SKM-1 (cell line): ENCODE measurements at regions not wholly inside any gene's neighbourhood (a gene's known extent, or its start where the extent isn't known, plus 50 kb on each side); places are given as distances from the start of the nearest gene placed in this dataset.
"Not testable (repeated sequence)": the region's sequence is repeated elsewhere in the genome, so short reads cannot be mapped to it uniquely, and the experiment has no call there.

Experiments used
- DNase-seq: peaks from one replicate; lab custom pipeline; 2025; ENCODE audit not compliant: unreplicated experiment; lab: John Stamatoyannopoulos, UW

DNA sequence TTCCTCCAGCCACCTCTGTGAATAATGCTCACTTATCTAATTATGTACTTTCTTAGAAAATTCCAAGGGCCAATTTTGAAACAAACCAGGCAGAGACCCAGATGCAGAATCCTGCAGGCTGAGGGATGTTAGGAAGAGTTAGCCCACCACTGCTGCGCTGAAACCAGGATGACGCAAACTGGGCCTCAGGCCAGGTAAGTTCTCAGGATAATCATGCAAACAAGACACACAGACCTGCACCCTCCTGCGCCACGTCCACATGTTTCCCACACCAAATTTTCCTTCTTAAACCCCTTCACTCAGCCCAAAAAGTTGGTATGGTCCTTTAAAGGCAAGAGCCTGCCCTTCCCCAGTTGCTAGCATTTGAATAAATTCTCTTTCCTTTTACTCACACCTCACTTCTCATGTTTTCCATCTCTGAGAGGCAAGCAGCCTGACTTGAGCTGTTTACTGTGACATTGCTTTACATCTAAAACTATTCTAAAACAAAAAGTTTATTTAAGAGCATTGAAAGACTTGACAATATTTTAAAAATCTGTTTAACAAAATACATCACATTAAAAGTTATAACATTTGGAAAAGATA, 887.1 kb downstream of the LRRIQ3 start:
- DNase-seq, result no peak

DNA sequence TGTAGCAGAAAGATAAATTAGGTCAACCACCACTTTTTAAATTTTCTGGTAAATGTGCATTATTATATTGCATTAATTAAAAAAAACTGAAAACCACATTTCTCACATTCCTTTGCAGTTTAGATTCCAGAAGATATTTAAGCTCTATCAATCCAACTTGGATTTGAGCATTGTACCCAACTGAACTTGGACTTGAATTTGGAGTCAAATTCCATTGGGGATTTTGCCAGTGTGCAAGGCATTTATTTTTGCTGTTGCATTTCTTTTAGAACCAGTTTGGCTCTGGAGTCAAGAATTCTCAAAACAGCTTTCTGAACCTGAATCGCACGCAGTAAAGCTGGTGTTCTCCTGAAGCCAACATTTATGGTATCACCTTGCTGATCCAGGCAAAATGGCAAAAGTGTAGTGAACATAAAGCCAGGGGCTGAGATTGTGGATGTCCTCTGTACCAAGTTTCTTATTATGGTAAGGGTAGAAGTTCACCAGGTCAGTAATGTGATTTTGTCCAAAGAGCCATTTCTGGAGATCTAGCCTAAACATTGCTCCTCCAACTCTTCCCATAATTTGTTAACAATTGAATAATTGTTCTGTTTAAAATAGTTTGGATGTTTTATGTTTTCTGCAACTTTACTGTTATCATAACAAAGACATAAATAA, 890.9 kb downstream of the LRRIQ3 start:
- no peak for DNase-seq

GRCh38 chr1:73273886-73274285, 924.1 kb downstream of the LRRIQ3 start:
- DNase-seq, result no peak

GRCh38 chr1:73245196-73245595, 952.8 kb downstream of the LRRIQ3 start:
- not testable (repeated sequence) for DNase-seq

DNA sequence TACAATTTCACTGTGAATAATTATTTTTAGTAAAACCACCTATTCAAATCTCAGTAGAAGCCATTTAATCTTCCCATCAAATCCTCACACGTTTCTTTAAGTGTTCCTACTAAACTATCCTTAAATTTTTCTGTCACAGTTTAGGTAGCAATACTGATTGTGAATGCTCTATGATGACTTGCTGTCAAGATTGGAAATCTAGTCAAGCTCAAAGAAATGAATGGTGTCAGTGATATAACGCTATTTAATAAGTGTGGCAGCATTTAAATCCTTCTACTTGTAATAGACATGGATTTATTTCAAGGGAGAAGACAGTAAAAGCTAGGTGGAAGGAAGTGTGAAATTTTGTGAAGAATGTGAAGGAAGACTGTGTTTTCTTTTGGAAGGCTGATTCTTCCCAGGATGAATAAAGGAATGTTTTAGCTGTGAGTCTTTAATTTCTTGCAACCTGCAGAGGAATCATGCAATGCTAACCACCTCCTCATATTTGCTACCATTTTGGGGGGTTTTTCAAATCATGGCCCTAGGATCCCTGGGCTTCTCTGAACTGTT, 936.7 kb upstream of the NEGR1 start:
- no peak for DNase-seq

- no peak for DNase-seq
Observed at GRCh38 chr1:73205294-73205973, 923.1 kb upstream of the NEGR1 start.

GRCh38 chr1:73197972-73198371, 915.6 kb upstream of the NEGR1 start:
- DNase-seq, result no peak

DNA sequence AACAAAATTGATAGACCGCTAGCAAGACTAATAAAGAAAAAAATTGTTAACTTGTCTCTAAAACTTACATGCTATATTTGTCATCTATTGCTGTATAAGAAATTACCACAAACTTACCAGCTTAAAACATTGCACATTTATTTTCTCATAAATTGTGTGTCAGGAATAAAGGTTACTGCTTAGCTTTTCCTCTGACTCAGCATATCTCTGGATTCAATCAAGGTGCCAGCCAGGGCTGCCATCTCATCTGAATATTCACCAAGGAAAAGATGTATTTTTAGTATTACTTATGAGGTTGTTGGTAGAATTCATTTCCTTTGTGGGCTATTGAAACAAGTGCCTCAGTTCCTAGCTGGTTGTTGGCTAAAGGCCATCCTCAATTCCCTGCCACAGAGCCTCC, 912.6 kb upstream of the NEGR1 start:
- no peak for DNase-seq

- not testable (repeated sequence) for DNase-seq
Observed at GRCh38 chr1:73183581-73183980, 901.2 kb upstream of the NEGR1 start.

- no peak for DNase-seq
Observed at GRCh38 chr1:73181190-73181540, 898.8 kb upstream of the NEGR1 start.

- DNase-seq, result no peak
Observed at GRCh38 chr1:73180397-73181189, 898.3 kb upstream of the NEGR1 start.

GRCh38 chr1:73176902-73177301, 894.6 kb upstream of the NEGR1 start:
- no peak for DNase-seq

- DNase-seq, result no peak
Observed at GRCh38 chr1:73167009-73167657, 884.8 kb upstream of the NEGR1 start.

- DNase-seq, result no peak
Observed at GRCh38 chr1:73162564-73162963, 880.2 kb upstream of the NEGR1 start.

- DNase-seq, result no peak
Observed at GRCh38 chr1:73161418-73161817, 879.1 kb upstream of the NEGR1 start.

- DNase-seq, result no peak
Observed at GRCh38 chr1:73160759-73161158, 878.4 kb upstream of the NEGR1 start.

DNA sequence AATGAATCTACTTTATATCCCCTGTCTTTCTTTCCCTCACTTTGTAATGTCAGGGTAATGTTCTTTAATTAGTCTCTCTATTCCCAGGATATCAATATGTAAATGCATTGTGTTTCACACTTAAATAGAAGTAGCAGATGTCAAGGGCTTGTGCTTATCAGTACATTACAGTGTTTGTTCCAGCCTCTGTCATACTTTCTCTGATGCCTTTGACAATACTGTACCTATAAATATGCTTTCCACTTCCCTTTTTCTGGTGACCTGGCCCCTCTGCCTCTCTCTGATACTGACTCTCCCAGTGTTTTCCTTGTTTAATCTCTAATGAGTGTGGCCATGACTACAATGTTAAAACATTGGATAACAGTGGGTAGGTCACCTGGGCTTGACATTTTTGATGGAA, 862.0 kb upstream of the NEGR1 start:
- no peak for DNase-seq

- DNase-seq, result no peak
Observed at GRCh38 chr1:73136975-73137374, 854.6 kb upstream of the NEGR1 start.

DNA sequence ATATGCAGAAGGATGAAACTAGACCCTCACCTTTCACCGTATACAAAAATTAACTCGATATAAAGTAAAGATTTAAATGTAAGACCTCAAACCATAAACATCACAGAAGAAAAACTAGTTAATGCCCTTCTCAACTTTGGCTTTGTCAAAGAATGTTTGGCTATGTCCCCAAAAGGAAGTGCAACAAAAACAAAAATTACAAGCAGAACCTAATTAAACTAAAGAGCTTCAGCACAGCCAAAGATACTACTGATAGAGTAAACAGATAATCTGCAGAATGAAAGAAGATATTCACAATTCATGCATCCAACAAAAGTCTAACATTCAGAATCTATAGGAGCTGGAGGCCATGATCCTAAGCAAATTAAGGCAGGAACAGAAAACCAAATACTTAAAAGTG, 824.6 kb upstream of the NEGR1 start:
- no peak for DNase-seq

- DNase-seq, result no peak
Observed at GRCh38 chr1:73105755-73106154, 823.4 kb upstream of the NEGR1 start.

GRCh38 chr1:73104749-73105148, 822.4 kb upstream of the NEGR1 start:
- DNase-seq, result no peak
